ENCODE measurements at regions not wholly inside any gene's neighbourhood (a gene's known extent, or its start where the extent isn't known, plus 50 kb on each side); places are given as distances from the start of the nearest gene placed in this dataset.

- H2AFZ ChIP-seq = no peak overlapping the region
- no peaks in the 10 kb centered on the region for H3K27me3 ChIP-seq
- H3K4me3 ChIP-seq = no peak overlapping the region
- H3K4me2 ChIP-seq = no peak overlapping the region
- DNase-seq (ENCODE audit: low spot score) = no peak
- H3K36me3 ChIP-seq (replicated peaks; ENCODE audit: insufficient read depth, low read depth) = no peaks in the 10 kb centered on the region
- 75% methylated on average over 8 of the region's 8 CpGs for WGBS (ENCODE audit: low lambda C conversion rate, missing lambda C conversion rate)
- H3K9me2 ChIP-seq (replicated peaks; ENCODE audit: insufficient read depth) = no peaks in the 10 kb centered on the region
- H3K79me2 ChIP-seq = no peaks in the 10 kb centered on the region
- H3K9me3 ChIP-seq (ENCODE audit: low read depth) = no peaks in the 10 kb centered on the region
- H4K20me1 ChIP-seq (ENCODE audit: insufficient read depth, poor library complexity, severe bottlenecking) = no peaks in the 10 kb centered on the region
- H3K4me1 ChIP-seq (ENCODE audit: insufficient read depth) = no peaks in the 10 kb centered on the region
- no peak for TF ChIP-seq EZH2 (IDR thresholded peaks at IDR 0.05; ENCODE audit: borderline replicate concordance)
- TF ChIP-seq CTCF (IDR thresholded peaks at IDR 0.05; ENCODE audit: poor library complexity) = no peak
- TF ChIP-seq EZH2phosphoT487 (IDR thresholded peaks at IDR 0.05; ENCODE audit: low read depth, severe bottlenecking, unreplicated experiment) = no peak
- no peak overlapping the region for H3K27ac ChIP-seq
These were observed 2890.6 kb downstream of the PCDH9 start for GRCh38 chr13:64339373-64340063.

GRCh38 chr13:64338671-64339070 is 2891.5 kb downstream of the PCDH9 start:
- H2AFZ ChIP-seq = no peak overlapping the region
- no peak for DNase-seq (ENCODE audit: low spot score)
- no peaks in the 10 kb centered on the region for H3K36me3 ChIP-seq (replicated peaks; ENCODE audit: insufficient read depth, low read depth)
- no peaks in the 10 kb centered on the region for H3K4me1 ChIP-seq (ENCODE audit: insufficient read depth)
- no peak overlapping the region for H3K4me3 ChIP-seq
- 59% methylated on average over 1 of the region's 1 CpG for WGBS (ENCODE audit: low lambda C conversion rate, missing lambda C conversion rate)
- TF ChIP-seq CTCF (IDR thresholded peaks at IDR 0.05; ENCODE audit: poor library complexity) (no peak), EZH2phosphoT487 (IDR thresholded peaks at IDR 0.05; ENCODE audit: low read depth, severe bottlenecking, unreplicated experiment) (no peak), EZH2 (IDR thresholded peaks at IDR 0.05; ENCODE audit: borderline replicate concordance) (no peak)
- H3K4me2 ChIP-seq = no peak overlapping the region
- H4K20me1 ChIP-seq (ENCODE audit: insufficient read depth, poor library complexity, severe bottlenecking) = no peaks in the 10 kb centered on the region
- no peaks in the 10 kb centered on the region for H3K27me3 ChIP-seq
- no peaks in the 10 kb centered on the region for H3K9me2 ChIP-seq (replicated peaks; ENCODE audit: insufficient read depth)
- no peaks in the 10 kb centered on the region for H3K9me3 ChIP-seq (ENCODE audit: low read depth)
- H3K79me2 ChIP-seq = no peaks in the 10 kb centered on the region
- no peak overlapping the region for H3K27ac ChIP-seq

GRCh38 chr13:64333888-64334287 is 2896.2 kb downstream of the PCDH9 start:
- no peaks in the 10 kb centered on the region for H3K9me2 ChIP-seq (replicated peaks; ENCODE audit: insufficient read depth)
- no peaks in the 10 kb centered on the region for H3K36me3 ChIP-seq (replicated peaks; ENCODE audit: insufficient read depth, low read depth)
- H3K4me3 ChIP-seq = no peak overlapping the region
- TF ChIP-seq EZH2 (IDR thresholded peaks at IDR 0.05; ENCODE audit: borderline replicate concordance) = no peak
- no peak for TF ChIP-seq EZH2phosphoT487 (IDR thresholded peaks at IDR 0.05; ENCODE audit: low read depth, severe bottlenecking, unreplicated experiment)
- TF ChIP-seq CTCF (IDR thresholded peaks at IDR 0.05; ENCODE audit: poor library complexity) = no peak
- H3K4me1 ChIP-seq (ENCODE audit: insufficient read depth) = no peaks in the 10 kb centered on the region
- H3K27ac ChIP-seq = no peak overlapping the region
- no peak for DNase-seq (ENCODE audit: low spot score)
- no peaks in the 10 kb centered on the region for H3K27me3 ChIP-seq
- H3K79me2 ChIP-seq = no peaks in the 10 kb centered on the region
- no peak overlapping the region for H2AFZ ChIP-seq
- no peak overlapping the region for H3K4me2 ChIP-seq
- no peaks in the 10 kb centered on the region for H3K9me3 ChIP-seq (ENCODE audit: low read depth)
- H4K20me1 ChIP-seq (ENCODE audit: insufficient read depth, poor library complexity, severe bottlenecking) = no peaks in the 10 kb centered on the region
- 82% methylated on average over 3 of the region's 3 CpGs for WGBS (ENCODE audit: low lambda C conversion rate, missing lambda C conversion rate)

Measured in hepatocyte (in vitro differentiated cells).